GM12875 (cell line): ENCODE measurements at regions not wholly inside any gene's neighbourhood (a gene's known extent, or its start where the extent isn't known, plus 50 kb on each side); places are given as distances from the start of the nearest gene placed in this dataset.
"Not testable (repeated sequence)": the region's sequence is repeated elsewhere in the genome, so short reads cannot be mapped to it uniquely, and the experiment has no call there.

Experiments
- H3K4me3 ChIP-seq: one replicate; pipeline ENCODE4 v1.5.1; 2011; ENCODE audit warnings: low read depth, low read length, control low read depth
- TF ChIP-seq, protein P1 (sequence below): IDR thresholded peaks from 2 replicates; pipeline ENCODE4 v1.5.1; 2011; ENCODE audit warnings: low read depth, mild to moderate bottlenecking, control low read depth, inconsistent platforms, low read length, moderate library complexity, borderline replicate concordance; ENCODE audit not compliant: insufficient read depth

GRCh38 chr6:111940801-111941200 lies 67.5 kb upstream of the FYN start:
- TF ChIP-seq, protein P1, sequence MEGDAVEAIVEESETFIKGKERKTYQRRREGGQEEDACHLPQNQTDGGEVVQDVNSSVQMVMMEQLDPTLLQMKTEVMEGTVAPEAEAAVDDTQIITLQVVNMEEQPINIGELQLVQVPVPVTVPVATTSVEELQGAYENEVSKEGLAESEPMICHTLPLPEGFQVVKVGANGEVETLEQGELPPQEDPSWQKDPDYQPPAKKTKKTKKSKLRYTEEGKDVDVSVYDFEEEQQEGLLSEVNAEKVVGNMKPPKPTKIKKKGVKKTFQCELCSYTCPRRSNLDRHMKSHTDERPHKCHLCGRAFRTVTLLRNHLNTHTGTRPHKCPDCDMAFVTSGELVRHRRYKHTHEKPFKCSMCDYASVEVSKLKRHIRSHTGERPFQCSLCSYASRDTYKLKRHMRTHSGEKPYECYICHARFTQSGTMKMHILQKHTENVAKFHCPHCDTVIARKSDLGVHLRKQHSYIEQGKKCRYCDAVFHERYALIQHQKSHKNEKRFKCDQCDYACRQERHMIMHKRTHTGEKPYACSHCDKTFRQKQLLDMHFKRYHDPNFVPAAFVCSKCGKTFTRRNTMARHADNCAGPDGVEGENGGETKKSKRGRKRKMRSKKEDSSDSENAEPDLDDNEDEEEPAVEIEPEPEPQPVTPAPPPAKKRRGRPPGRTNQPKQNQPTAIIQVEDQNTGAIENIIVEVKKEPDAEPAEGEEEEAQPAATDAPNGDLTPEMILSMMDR, result no peak

DNA sequence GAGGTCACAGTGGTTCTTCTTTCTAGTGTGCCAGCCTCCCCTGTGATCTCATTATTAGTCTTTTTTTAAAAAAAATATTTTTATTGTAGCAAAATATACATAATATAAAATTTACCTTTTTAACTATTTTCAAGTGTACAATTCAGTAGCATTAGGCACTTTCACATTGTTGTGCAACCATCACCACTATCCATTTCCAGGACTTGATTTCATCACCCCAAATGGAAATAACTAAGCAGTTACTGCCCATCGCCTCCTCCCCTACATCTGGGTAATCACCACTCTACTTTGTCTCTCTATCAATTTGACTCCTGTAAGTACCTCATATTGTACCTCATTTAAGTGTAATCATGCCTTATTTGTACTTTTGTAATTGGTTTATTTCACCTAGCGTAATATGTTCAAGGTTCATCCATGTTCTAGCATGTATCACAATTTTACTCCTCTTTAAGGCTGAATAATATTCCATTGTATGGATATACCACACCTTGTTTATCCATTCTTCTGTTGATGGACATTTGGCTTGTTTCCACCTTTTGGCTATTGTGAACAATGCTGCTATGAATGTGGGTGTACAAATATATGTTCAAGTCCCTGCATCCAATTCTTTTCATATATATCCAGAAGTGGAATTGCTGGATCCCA lies 68.6 kb upstream of the FYN start:
- no peak overlapping the region for H3K4me3 ChIP-seq
- TF ChIP-seq, protein P1, result no peak

More at GRCh38 chr6:111940801-111941200, 67.5 kb upstream of the FYN start:
- no peak overlapping the region for H3K4me3 ChIP-seq

DNA sequence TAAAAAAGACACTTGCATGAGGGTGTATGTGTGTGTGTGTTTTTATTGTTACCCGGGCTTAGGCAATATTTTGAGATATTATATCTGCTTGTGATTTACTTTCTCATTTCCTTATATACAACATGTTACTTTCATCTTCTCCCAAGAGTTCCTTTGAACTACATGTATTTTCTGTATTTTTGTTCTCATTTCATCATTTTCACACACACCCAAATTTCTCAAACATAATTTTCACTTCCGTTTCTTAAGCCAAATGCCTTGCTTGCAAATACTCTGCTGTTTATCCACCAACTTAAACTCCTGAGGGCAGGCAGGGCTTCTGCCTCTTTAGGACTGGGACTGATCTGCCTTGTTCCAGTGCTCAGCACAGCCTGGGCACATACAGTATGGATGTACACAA lies 69.3 kb upstream of the FYN start:
- TF ChIP-seq, protein P1, result no peak
- H3K4me3 ChIP-seq, result no peak overlapping the region

GRCh38 chr6:111943266-111943665 lies 70.0 kb upstream of the FYN start:
- TF ChIP-seq, protein P1, result no peak
- no peak overlapping the region for H3K4me3 ChIP-seq

- no peak overlapping the region for H3K4me3 ChIP-seq
- TF ChIP-seq, protein P1, result no peak
These were observed 70.5 kb upstream of the FYN start for GRCh38 chr6:111943726-111944125.

GRCh38 chr6:111944541-111944940 lies 71.3 kb upstream of the FYN start:
- H3K4me3 ChIP-seq, result no peak overlapping the region
- TF ChIP-seq, protein P1, result no peak

GRCh38 chr6:111949546-111949945 lies 76.3 kb upstream of the FYN start:
- H3K4me3 ChIP-seq, result no peak overlapping the region
- TF ChIP-seq, protein P1, result no peak

GRCh38 chr6:111949984-111950383 lies 76.7 kb upstream of the FYN start:
- H3K4me3 ChIP-seq, result not testable (repeated sequence)
